HG02943 (cell line): ENCODE measurements at regions not wholly inside any gene's neighbourhood (a gene's known extent, or its start where the extent isn't known, plus 50 kb on each side); places are given as distances from the start of the nearest gene placed in this dataset.
"Not testable (repeated sequence)": the region's sequence is repeated elsewhere in the genome, so short reads cannot be mapped to it uniquely, and the experiment has no call there.

ENCODE experiments used
- ATAC-seq: cut with Tn5 transposase; IDR thresholded peaks from one replicate; pipeline ENCODE4 v1.9.1; 2021; ENCODE audit warnings: mild to moderate bottlenecking, low read depth, moderate library complexity; ENCODE audit not compliant: unreplicated experiment

GRCh38 chr4:108416831-108417230 lies 203.5 kb upstream of the RPL34 start:
- ATAC-seq, result no peak

- no peak for ATAC-seq
Measured at GRCh38 chr4:108415389-108415788, 205.0 kb upstream of the RPL34 start.

- no peak for ATAC-seq
Measured at GRCh38 chr4:108411836-108412235, 208.5 kb upstream of the RPL34 start.

- ATAC-seq, result not testable (repeated sequence)
Measured at GRCh38 chr4:108409691-108410090, 210.7 kb upstream of the RPL34 start.

GRCh38 chr4:108405586-108405985 lies 214.8 kb upstream of the RPL34 start:
- ATAC-seq, result no peak

- no peak for ATAC-seq
Measured at GRCh38 chr4:108400309-108400708, 220.1 kb upstream of the RPL34 start.

GRCh38 chr4:108399610-108400265 lies 220.6 kb upstream of the RPL34 start:
- no peak for ATAC-seq

- no peak for ATAC-seq
Measured at GRCh38 chr4:108398836-108399235, 221.5 kb upstream of the RPL34 start.

- no peak for ATAC-seq
Measured at GRCh38 chr4:108398316-108398715, 222.1 kb upstream of the RPL34 start.

- ATAC-seq, result no peak
Measured at GRCh38 chr4:108397850-108398249, 222.5 kb upstream of the RPL34 start.

- ATAC-seq, result no peak
Measured at GRCh38 chr4:108396900-108397497, 223.4 kb upstream of the RPL34 start.

- ATAC-seq, result no peak
Measured at GRCh38 chr4:108395786-108396185, 224.6 kb upstream of the RPL34 start.

GRCh38 chr4:108393890-108394472 lies 225.2 kb upstream of the LEF1 start:
- ATAC-seq, result no peak

GRCh38 chr4:108391701-108392455 lies 223.1 kb upstream of the LEF1 start:
- ATAC-seq, result no peak

GRCh38 chr4:108385076-108385475 lies 216.3 kb upstream of the LEF1 start:
- no peak for ATAC-seq

GRCh38 chr4:108384544-108384943 lies 215.8 kb upstream of the LEF1 start:
- no peak for ATAC-seq

- no peak for ATAC-seq
Measured at GRCh38 chr4:108383157-108383556, 214.4 kb upstream of the LEF1 start.

- ATAC-seq, result no peak
Measured at GRCh38 chr4:108382751-108383150, 214.0 kb upstream of the LEF1 start.

- no peak for ATAC-seq
Measured at GRCh38 chr4:108378164-108378563, 209.4 kb upstream of the LEF1 start.

GRCh38 chr4:108377021-108377420 lies 208.3 kb upstream of the LEF1 start:
- ATAC-seq, result no peak

- no peak for ATAC-seq
Measured at GRCh38 chr4:108375434-108375833, 206.7 kb upstream of the LEF1 start.
